ENCODE measurements at regions not wholly inside any gene's neighbourhood (a gene's known extent, or its start where the extent isn't known, plus 50 kb on each side); places are given as distances from the start of the nearest gene placed in this dataset.
A peak's percentile ranks its signal among the peaks of the same experiment; 100 is the strongest.

GRCh38 chr17:59451706-59452105 lies 113.7 kb upstream of the DHX40 start:
- DNase-seq (ENCODE audit: low read depth in 4 of 4, low spot score in 3 of 4): no peak

GRCh38 chr17:59454633-59455105 lies 110.7 kb upstream of the DHX40 start:
- DNase-seq (ENCODE audit: low read depth in 4 of 4, low spot score in 3 of 4): no peak

GRCh38 chr17:59456428-59456827 lies 109.0 kb upstream of the DHX40 start:
- DNase-seq (ENCODE audit: low read depth in 4 of 4, low spot score in 3 of 4): no peak

- no peak for DNase-seq (ENCODE audit: low read depth in 4 of 4, low spot score in 3 of 4)
Observed at GRCh38 chr17:59456923-59457615, 108.3 kb upstream of the DHX40 start.

- DNase-seq (ENCODE audit: low read depth in 4 of 4, low spot score in 3 of 4): no peak
Observed at GRCh38 chr17:59462385-59462784, 103.0 kb upstream of the DHX40 start.

GRCh38 chr17:59464246-59464645 lies 101.2 kb upstream of the DHX40 start:
- no peak for DNase-seq (ENCODE audit: low read depth in 4 of 4, low spot score in 3 of 4)

GRCh38 chr17:59465949-59466307 lies 99.5 kb upstream of the DHX40 start:
- DNase-seq (ENCODE audit: low read depth in 4 of 4, low spot score in 3 of 4): no peak

GRCh38 chr17:59466946-59467801 lies 98.2 kb upstream of the DHX40 start:
- no peak for DNase-seq (ENCODE audit: low read depth in 4 of 4, low spot score in 3 of 4)

GRCh38 chr17:59469786-59470485 lies 95.5 kb upstream of the DHX40 start:
- DNase-seq (ENCODE audit: low read depth in 4 of 4, low spot score in 3 of 4): no peak

- no peak for DNase-seq (ENCODE audit: low read depth in 4 of 4, low spot score in 3 of 4)
Observed at GRCh38 chr17:59470624-59471297, 94.6 kb upstream of the DHX40 start.

- DNase-seq (ENCODE audit: low read depth in 4 of 4, low spot score in 3 of 4): no peak
Observed at GRCh38 chr17:59476413-59476812, 89.0 kb upstream of the DHX40 start.

GRCh38 chr17:59479141-59479540 lies 86.3 kb upstream of the DHX40 start:
- DNase-seq (ENCODE audit: low read depth in 4 of 4, low spot score in 3 of 4): no peak

- peak in 1 of 4 donors; percentile 42 for DNase-seq (ENCODE audit: low read depth in 4 of 4, low spot score in 3 of 4)
Observed at GRCh38 chr17:59483860-59484259, 81.5 kb upstream of the DHX40 start.

- no peak for DNase-seq (ENCODE audit: low read depth in 4 of 4, low spot score in 3 of 4)
Observed at GRCh38 chr17:59485015-59485414, 80.4 kb upstream of the DHX40 start.

- DNase-seq (ENCODE audit: low read depth in 4 of 4, low spot score in 3 of 4): no peak
Observed at GRCh38 chr17:59485946-59486345, 79.5 kb upstream of the DHX40 start.

GRCh38 chr17:59487161-59487873 lies 78.1 kb upstream of the DHX40 start:
- no peak for DNase-seq (ENCODE audit: low read depth in 4 of 4, low spot score in 3 of 4)

GRCh38 chr17:59488805-59489204 lies 76.6 kb upstream of the DHX40 start:
- DNase-seq (ENCODE audit: low read depth in 4 of 4, low spot score in 3 of 4): no peak

GRCh38 chr17:59490216-59490615 lies 75.2 kb upstream of the DHX40 start:
- no peak for DNase-seq (ENCODE audit: low read depth in 4 of 4, low spot score in 3 of 4)

- DNase-seq (ENCODE audit: low read depth in 4 of 4, low spot score in 3 of 4): no peak
Observed at GRCh38 chr17:59491353-59492090, 73.9 kb upstream of the DHX40 start.

- DNase-seq (ENCODE audit: low read depth in 4 of 4, low spot score in 3 of 4): no peak
Observed at GRCh38 chr17:59492091-59492451, 73.3 kb upstream of the DHX40 start.

All from left renal pelvis (tissue), 4 donors.